IMR-90 (cell line): ENCODE measurements at regions not wholly inside any gene's neighbourhood (a gene's known extent, or its start where the extent isn't known, plus 50 kb on each side); places are given as distances from the start of the nearest gene placed in this dataset.

Experiments used
- ATAC-seq: fragments of 200-7000 bp; cut with Tn5 transposase; 2 replicates; pipeline ENCODE4 v1.9.1; 2020; ENCODE audit warnings: low read depth, mild to moderate bottlenecking, moderate library complexity
- BruUV-seq: library from RNA; stranded (reverse); fragments of 400-500 nt; replicated peaks from 2 replicates; lab custom pipeline; 2021; lab: Mats Ljungman, UMichigan
- CTCF ChIA-PET: fragments of 300-600 bp; formaldehyde crosslinking; extraction: SDS; loops from one replicate; lab custom pipeline; 2021; ENCODE audit warnings: antibody characterized with exemption; lab: Yijun Ruan, JAX
- POLR2A ChIA-PET: fragments of 300-600 bp; sonication (Branson Sonifier 250); formaldehyde crosslinking; loops from one replicate; lab custom pipeline; 2022; ENCODE audit warnings: antibody characterized with exemption; ENCODE audit not compliant: unreplicated experiment; lab: Charles Lee
- DNase-seq: peaks from one replicate; pipeline ENCODE4 v3.0.0; 2013
- H2AFZ ChIP-seq: replicated peaks from 2 replicates; pipeline ENCODE3; 2013; ENCODE audit warnings: low read length, mild to moderate bottlenecking; ENCODE audit not compliant: poor library complexity
- H2AK5ac ChIP-seq: 2 replicates; pipeline ENCODE4 v1.6.1; 2013; ENCODE audit warnings: low read depth, low read length, inconsistent platforms
- H2AK9ac ChIP-seq: replicated peaks from 2 replicates; pipeline ENCODE3; 2013; ENCODE audit warnings: mild to moderate bottlenecking, low read depth, low read length, moderate library complexity; ENCODE audit not compliant: poor library complexity
- H2BK120ac ChIP-seq: 2 replicates; pipeline ENCODE4 v1.6.1; 2013; ENCODE audit warnings: low read depth, low read length, inconsistent platforms
- H2BK15ac ChIP-seq: 3 replicates; pipeline ENCODE4 v1.6.1; 2013; ENCODE audit warnings: low read depth, low read length, inconsistent platforms
- H2BK20ac ChIP-seq: 2 replicates; pipeline ENCODE4 v1.6.1; 2013; ENCODE audit warnings: low read depth, mild to moderate bottlenecking, inconsistent platforms, low read length, moderate library complexity
- H2BK5ac ChIP-seq: 2 replicates; pipeline ENCODE4 v1.6.1; 2013; ENCODE audit warnings: mild to moderate bottlenecking, low read depth, low read length, inconsistent platforms; ENCODE audit not compliant: poor library complexity, severe bottlenecking
- H3K14ac ChIP-seq: replicated peaks from 2 replicates; pipeline ENCODE4 v1.6.1; 2013; ENCODE audit warnings: low read depth, low read length, inconsistent platforms
- H3K18ac ChIP-seq: 2 replicates; pipeline ENCODE4 v1.6.1; 2013; ENCODE audit warnings: low read depth, low read length, control low read depth
- H3K23ac ChIP-seq: 2 replicates; pipeline ENCODE4 v1.6.1; 2013; ENCODE audit warnings: low read depth, low read length, inconsistent platforms
- H3K27ac ChIP-seq: 2 replicates; pipeline ENCODE4 v1.5.1; 2013; ENCODE audit warnings: mild to moderate bottlenecking, control low read depth, low read length; ENCODE audit not compliant: insufficient read depth
- H3K27me3 ChIP-seq: 2 replicates; pipeline ENCODE4 v1.6.1; 2013; ENCODE audit warnings: low read length; ENCODE audit not compliant: control insufficient read depth, insufficient read depth
- H3K36me3 ChIP-seq: 2 replicates; pipeline ENCODE4 v1.6.1; 2013; ENCODE audit warnings: low read length, mixed read lengths; ENCODE audit not compliant: control insufficient read depth, insufficient read depth
- H3K4ac ChIP-seq: 2 replicates; pipeline ENCODE4 v1.6.1; 2013; ENCODE audit warnings: low read depth, low read length, inconsistent platforms
- H3K4me1 ChIP-seq: 2 replicates; pipeline ENCODE4 v1.6.1; 2013; ENCODE audit warnings: low read length, mixed read lengths; ENCODE audit not compliant: control insufficient read depth, insufficient read depth
- H3K4me2 ChIP-seq: 2 replicates; pipeline ENCODE4 v1.6.1; 2013; ENCODE audit warnings: low read depth, mild to moderate bottlenecking, control low read depth, low read length, moderate library complexity
- H3K4me3 ChIP-seq: 2 replicates; pipeline ENCODE4 v1.5.1; 2013; ENCODE audit warnings: low read depth, mild to moderate bottlenecking, control low read depth, low read length, moderate library complexity; ENCODE audit not compliant: insufficient read depth
- H3K56ac ChIP-seq: 2 replicates; pipeline ENCODE4 v1.6.1; 2013; ENCODE audit warnings: low read length, inconsistent platforms; ENCODE audit not compliant: insufficient read depth; ENCODE audit errors: extremely low read depth
- H3K79me1 ChIP-seq, 2 experiments: 2 replicates each; pipeline ENCODE4 v1.6.1; 2013; ENCODE audit warnings: low read length in 2 of 2, inconsistent platforms in 1 of 2, low read depth in 1 of 2
- H3K9ac ChIP-seq: 2 replicates; pipeline ENCODE4 v1.6.1; 2013; ENCODE audit warnings: low read depth, low read length, control low read depth
- H3K9me1 ChIP-seq: 2 replicates; pipeline ENCODE4 v1.6.1; 2013; ENCODE audit warnings: low read length, inconsistent platforms; ENCODE audit not compliant: insufficient read depth
- H3K9me3 ChIP-seq: 2 replicates; pipeline ENCODE4 v1.6.1; 2013; ENCODE audit warnings: low read length; ENCODE audit not compliant: control insufficient read depth, insufficient read depth
- H4K20me1 ChIP-seq: 2 replicates; pipeline ENCODE4 v1.6.1; 2013; ENCODE audit warnings: low read length, inconsistent platforms; ENCODE audit not compliant: insufficient read depth
- H4K5ac ChIP-seq: 2 replicates; pipeline ENCODE4 v1.6.1; 2013; ENCODE audit warnings: mild to moderate bottlenecking, low read depth, low read length, control low read depth
- H4K8ac ChIP-seq, 2 experiments: 2 replicates each; pipeline ENCODE4 v1.6.1; 2013; ENCODE audit warnings: low read depth in 2 of 2, low read length in 2 of 2, control low read depth in 1 of 2, inconsistent platforms in 1 of 2
- H4K91ac ChIP-seq: 2 replicates; pipeline ENCODE4 v1.6.1; 2013; ENCODE audit warnings: low read depth, low read length, inconsistent platforms; ENCODE audit not compliant: insufficient read depth
- BHLHE40 ChIP-seq: fragments of 150-350 bp; IDR thresholded peaks from 2 replicates; pipeline ENCODE4 v1.6.1; 2016; ENCODE audit warnings: mild to moderate bottlenecking, low read depth, low read length
- CEBPB ChIP-seq: IDR thresholded peaks from 2 replicates; pipeline ENCODE4 v1.6.1; 2012; ENCODE audit warnings: low read depth, low read length, improper control_type of control experiment
- CHD1 ChIP-seq: IDR thresholded peaks from 2 replicates; pipeline ENCODE4 v1.6.1; 2012; ENCODE audit warnings: low read depth, low read length, improper control_type of control experiment
- FOS ChIP-seq: fragments of 150-350 bp; IDR thresholded peaks from 2 replicates; pipeline ENCODE4 v1.6.1; 2016; ENCODE audit warnings: low read depth, low read length
- MAZ ChIP-seq: IDR thresholded peaks from 2 replicates; pipeline ENCODE4 v1.6.1; 2012; ENCODE audit warnings: low read depth, mild to moderate bottlenecking, low read length, improper control_type of control experiment, moderate library complexity, borderline replicate concordance
- NFE2L2 ChIP-seq: fragments of 150-350 bp; IDR thresholded peaks from 2 replicates; pipeline ENCODE4 v1.6.1; 2016; ENCODE audit warnings: low read depth, mild to moderate bottlenecking, low read length
- RCOR1 ChIP-seq: IDR thresholded peaks from 2 replicates; pipeline ENCODE4 v1.6.1; 2012; ENCODE audit warnings: mild to moderate bottlenecking, low read length, improper control_type of control experiment; ENCODE audit not compliant: insufficient replicate concordance
- RFX5 ChIP-seq: IDR thresholded peaks from 2 replicates; pipeline ENCODE4 v1.8.0; 2012; ENCODE audit warnings: low read depth, mild to moderate bottlenecking, low read length, moderate library complexity
- WGBS, 2 experiments: methylation state at CpG; one replicate each; pipeline versions ENCODE4 v1.1.5 to v1.1.7; 2013; ENCODE audit warnings: missing lambda C conversion rate in 2 of 2; ENCODE audit not compliant: insufficient read length in 1 of 2; ENCODE audit errors: extremely low coverage in 2 of 2; 5-methylcytosine and 5-hydroxymethylcytosine counted together
- dilution Hi-C: fragments of 300-500 bp; cut with HindIII; formaldehyde crosslinking; loops from one replicate; pipeline ENCODE4 v1.14.3; 2018; ENCODE audit warnings: low sequenced_read_pairs; ENCODE audit not compliant: unreplicated experiment
- in situ Hi-C: fragments of 300-500 bp; cut with MboI; formaldehyde crosslinking; loops from 3 replicates; pipeline ENCODE4 v1.14.3; 2019; ENCODE audit warnings: low sequenced_read_pairs, inconsistent platforms, mixed read lengths
- intact Hi-C: fragments of 100-400 bp; cut with micrococcal nuclease; formaldehyde crosslinking; loops from 2 replicates; pipeline ENCODE4 v1.10.0; 2022
- TF ChIP-seq, protein P1 (sequence below): conservative IDR thresholded peaks from 2 replicates; pipeline ENCODE4 v1.5.1; 2012; ENCODE audit warnings: mild to moderate bottlenecking, low read depth, low read length, improper control_type of control experiment
- TF ChIP-seq, protein P2 (sequence below): fragments of 150-350 bp; IDR thresholded peaks from 2 replicates; pipeline ENCODE4 v1.6.1; 2017; ENCODE audit warnings: mild to moderate bottlenecking, antibody characterized with exemption, low read length, low read depth

- no peak overlapping the region for H3K56ac ChIP-seq
- ChIA-PET POLR2A (no interaction called here), CTCF (no interaction called here)
- H3K9me3 ChIP-seq: no peaks in the 10 kb centered on the region
- TF ChIP-seq BHLHE40: no peak
- TF ChIP-seq, protein P1, sequence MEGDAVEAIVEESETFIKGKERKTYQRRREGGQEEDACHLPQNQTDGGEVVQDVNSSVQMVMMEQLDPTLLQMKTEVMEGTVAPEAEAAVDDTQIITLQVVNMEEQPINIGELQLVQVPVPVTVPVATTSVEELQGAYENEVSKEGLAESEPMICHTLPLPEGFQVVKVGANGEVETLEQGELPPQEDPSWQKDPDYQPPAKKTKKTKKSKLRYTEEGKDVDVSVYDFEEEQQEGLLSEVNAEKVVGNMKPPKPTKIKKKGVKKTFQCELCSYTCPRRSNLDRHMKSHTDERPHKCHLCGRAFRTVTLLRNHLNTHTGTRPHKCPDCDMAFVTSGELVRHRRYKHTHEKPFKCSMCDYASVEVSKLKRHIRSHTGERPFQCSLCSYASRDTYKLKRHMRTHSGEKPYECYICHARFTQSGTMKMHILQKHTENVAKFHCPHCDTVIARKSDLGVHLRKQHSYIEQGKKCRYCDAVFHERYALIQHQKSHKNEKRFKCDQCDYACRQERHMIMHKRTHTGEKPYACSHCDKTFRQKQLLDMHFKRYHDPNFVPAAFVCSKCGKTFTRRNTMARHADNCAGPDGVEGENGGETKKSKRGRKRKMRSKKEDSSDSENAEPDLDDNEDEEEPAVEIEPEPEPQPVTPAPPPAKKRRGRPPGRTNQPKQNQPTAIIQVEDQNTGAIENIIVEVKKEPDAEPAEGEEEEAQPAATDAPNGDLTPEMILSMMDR: no peak
- no peak for TF ChIP-seq RCOR1
- no peak for TF ChIP-seq FOS
- TF ChIP-seq NFE2L2: no peak
- no peak for TF ChIP-seq CHD1
- TF ChIP-seq CEBPB: no peak
- TF ChIP-seq MAZ: no peak
- TF ChIP-seq, protein P2, sequence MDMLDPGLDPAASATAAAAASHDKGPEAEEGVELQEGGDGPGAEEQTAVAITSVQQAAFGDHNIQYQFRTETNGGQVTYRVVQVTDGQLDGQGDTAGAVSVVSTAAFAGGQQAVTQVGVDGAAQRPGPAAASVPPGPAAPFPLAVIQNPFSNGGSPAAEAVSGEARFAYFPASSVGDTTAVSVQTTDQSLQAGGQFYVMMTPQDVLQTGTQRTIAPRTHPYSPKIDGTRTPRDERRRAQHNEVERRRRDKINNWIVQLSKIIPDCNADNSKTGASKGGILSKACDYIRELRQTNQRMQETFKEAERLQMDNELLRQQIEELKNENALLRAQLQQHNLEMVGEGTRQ: no peak
- no peak for TF ChIP-seq RFX5
- H2BK15ac ChIP-seq: no peak overlapping the region
- no peak overlapping the region for H2BK5ac ChIP-seq
- no TSS peak for BruUV-seq
- no peaks in the 10 kb centered on the region for H3K27me3 ChIP-seq
- no peak overlapping the region for H2AK5ac ChIP-seq
- H3K4ac ChIP-seq: no peak overlapping the region
- H3K9ac ChIP-seq: no peak overlapping the region
- H3K27ac ChIP-seq: no peak overlapping the region
- no peak overlapping the region for H3K4me2 ChIP-seq
- H4K5ac ChIP-seq: no peak overlapping the region
- H3K14ac ChIP-seq: no peak overlapping the region
- no peak overlapping the region for H3K4me3 ChIP-seq
- H3K4me1 ChIP-seq: no peaks in the 10 kb centered on the region
- in situ Hi-C loops (no loop called here), dilution Hi-C loops (no loop called here), intact Hi-C loops (no loop called here)
- no peak overlapping the region for H2BK20ac ChIP-seq
- no peaks in the 10 kb centered on the region for H3K79me1 ChIP-seq
- no peak overlapping the region for H4K91ac ChIP-seq
- WGBS, 2 experiments: 17% methylated on average over 1 of the region's 3 CpGs; no CpG with 5 or more reads in 1 of the 2 experiments
- no peak overlapping the region for H2AFZ ChIP-seq
- H2BK120ac ChIP-seq: no peak overlapping the region
- H4K20me1 ChIP-seq: no peaks in the 10 kb centered on the region
- H2AK9ac ChIP-seq: no peak overlapping the region
- H3K23ac ChIP-seq: no peak overlapping the region
- H3K18ac ChIP-seq: no peak overlapping the region
- no peak overlapping the region for H4K8ac ChIP-seq
- H3K9me1 ChIP-seq: no peaks in the 10 kb centered on the region
- DNase-seq (no peak), ATAC-seq (no peak)
- no peaks in the 10 kb centered on the region for H3K36me3 ChIP-seq
Measured at GRCh38 chr3:22593638-22594037, 609.5 kb upstream of the UBE2E2 start.
